DOHH2 (cell line): ENCODE measurements at regions not wholly inside any gene's neighbourhood (a gene's known extent, or its start where the extent isn't known, plus 50 kb on each side); places are given as distances from the start of the nearest gene placed in this dataset.

Source experiments
- H3F3A ChIP-seq: fragments of 200-600 bp; sonication (generic), shearing (Covaris generic); 2 replicates; pipeline ENCODE4 v1.6.0; 2016; ENCODE audit warnings: antibody characterized with exemption, mild to moderate bottlenecking; ENCODE audit not compliant: control insufficient read depth, insufficient read depth
- H3K27ac ChIP-seq: fragments of 200-600 bp; sonication (generic); 2 replicates; pipeline ENCODE4 v1.5.1; 2014; ENCODE audit warnings: low read depth, mild to moderate bottlenecking, low read length, moderate library complexity
- H3K27me3 ChIP-seq: fragments of 200-600 bp; sonication (generic); 2 replicates; pipeline ENCODE4 v1.6.1; 2014; ENCODE audit warnings: mild to moderate bottlenecking, low read length, mixed read lengths; ENCODE audit not compliant: control insufficient read depth
- H3K36me3 ChIP-seq: fragments of 200-600 bp; sonication (generic); 2 replicates; pipeline ENCODE4 v1.6.1; 2014; ENCODE audit warnings: mild to moderate bottlenecking, low read length, moderate library complexity, mixed read lengths; ENCODE audit not compliant: control insufficient read depth
- H3K4me1 ChIP-seq: fragments of 200-600 bp; sonication (generic); 2 replicates; pipeline ENCODE4 v1.6.1; 2014; ENCODE audit warnings: mild to moderate bottlenecking, low read length, mixed read lengths; ENCODE audit not compliant: control insufficient read depth
- H3K4me2 ChIP-seq: fragments of 200-600 bp; sonication (generic); 2 replicates; pipeline ENCODE4 v1.6.0; 2014; ENCODE audit warnings: mild to moderate bottlenecking, low read length, moderate library complexity
- H3K4me3 ChIP-seq: fragments of 200-600 bp; sonication (generic); 2 replicates; pipeline ENCODE4 v1.5.1; 2014; ENCODE audit warnings: mild to moderate bottlenecking, low read length, mixed read lengths
- H3K79me2 ChIP-seq: fragments of 200-600 bp; sonication (generic); 2 replicates; pipeline ENCODE4 v1.6.1; 2014; ENCODE audit warnings: mild to moderate bottlenecking, low read length, mixed read lengths; ENCODE audit not compliant: control insufficient read depth
- H3K9me2 ChIP-seq: fragments of 200-600 bp; sonication (generic); replicated peaks from 2 replicates; pipeline ENCODE4 v1.6.1; 2014; ENCODE audit warnings: mild to moderate bottlenecking, low read length, mixed read lengths; ENCODE audit not compliant: control insufficient read depth
- H3K9me3 ChIP-seq: fragments of 200-600 bp; sonication (generic); 2 replicates; pipeline ENCODE4 v1.6.1; 2014; ENCODE audit warnings: antibody characterized with exemption, low read length, mixed read lengths; ENCODE audit not compliant: control insufficient read depth, insufficient read depth
- H4K20me1 ChIP-seq: fragments of 200-600 bp; sonication (generic); 2 replicates; pipeline ENCODE4 v1.6.0; 2014; ENCODE audit warnings: low read depth, mild to moderate bottlenecking, antibody characterized with exemption, low read length, moderate library complexity; ENCODE audit not compliant: control insufficient read depth, insufficient read depth
- CTCF ChIP-seq: fragments of 200-600 bp; sonication (generic); IDR thresholded peaks from one replicate; pipeline ENCODE4 v1.5.1; 2014; ENCODE audit warnings: antibody characterized with exemption, mild to moderate bottlenecking, low read depth, low read length; ENCODE audit not compliant: poor library complexity, severe bottlenecking
- EZH2phosphoT487 ChIP-seq: fragments of 200-600 bp; sonication (generic); IDR thresholded peaks from 2 replicates; pipeline ENCODE4 v1.6.1; 2017; ENCODE audit warnings: borderline replicate concordance, mild to moderate bottlenecking, antibody characterized with exemption, low read length, moderate library complexity, mixed read lengths

DNA sequence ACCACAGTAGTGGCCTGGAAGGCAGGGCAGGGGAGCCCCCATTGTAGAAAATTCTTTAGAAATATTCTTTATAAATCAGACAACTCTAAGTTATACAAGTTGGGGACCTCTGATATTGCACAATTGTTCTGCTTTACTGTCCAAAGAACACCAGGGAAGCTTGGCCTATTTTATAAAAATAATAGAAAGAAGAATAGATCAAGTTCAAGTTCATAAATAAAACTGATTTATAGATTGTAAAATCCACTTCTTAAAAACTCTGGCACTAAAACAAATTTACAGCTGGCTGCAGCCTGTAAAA lies 55.0 kb upstream of the GALNT2 start:
- Histone ChIP-seq H3K36me3 (no peaks in the 10 kb centered on the region), H4K20me1 (no peaks in the 10 kb centered on the region), H3K9me3 (no peaks in the 10 kb centered on the region), H3F3A (no peaks in the 10 kb centered on the region), H3K4me3 (no peak overlapping the region), H3K79me2 (no peaks in the 10 kb centered on the region), H3K27ac (no peak overlapping the region), H3K4me2 (no peak overlapping the region), H3K4me1 (no peaks in the 10 kb centered on the region), H3K27me3 (peaks cover 13% of the 10 kb centered on the region), H3K9me2 (no peaks in the 10 kb centered on the region)
- TF ChIP-seq EZH2phosphoT487 (no peak), CTCF (no peak)

DNA sequence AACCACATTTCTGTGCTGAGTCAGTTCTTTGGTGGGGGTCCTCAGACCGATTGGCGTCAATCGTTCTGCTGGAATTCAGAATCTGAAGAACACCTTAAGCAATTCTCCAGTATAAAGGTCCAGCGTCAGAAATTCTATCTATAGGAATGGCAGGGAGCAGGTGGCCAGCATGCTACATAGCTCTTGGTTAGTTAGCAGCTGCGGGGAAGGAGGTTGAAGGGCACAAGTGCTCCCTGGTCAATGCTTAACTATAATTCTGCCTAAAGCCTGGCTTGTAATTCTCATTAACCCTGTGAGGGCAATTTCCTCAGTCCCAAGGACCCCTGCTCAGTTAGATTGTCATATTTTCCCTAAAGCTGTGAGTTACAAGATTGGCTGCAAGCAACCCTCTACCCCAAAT lies 54.3 kb upstream of the GALNT2 start:
- Histone ChIP-seq H3K9me3 (no peaks in the 10 kb centered on the region), H3K36me3 (no peaks in the 10 kb centered on the region), H3K27ac (no peak overlapping the region), H3F3A (no peaks in the 10 kb centered on the region), H3K4me3 (no peak overlapping the region), H3K79me2 (no peaks in the 10 kb centered on the region), H3K4me2 (no peak overlapping the region), H3K27me3 (peaks cover 13% of the 10 kb centered on the region), H4K20me1 (no peaks in the 10 kb centered on the region), H3K4me1 (no peaks in the 10 kb centered on the region), H3K9me2 (no peaks in the 10 kb centered on the region)
- no peak for TF ChIP-seq CTCF
- no peak for TF ChIP-seq EZH2phosphoT487

- no peaks in the 10 kb centered on the region for H3K36me3 ChIP-seq
- H3F3A ChIP-seq = no peaks in the 10 kb centered on the region
- H3K27me3 ChIP-seq = peaks cover 13% of the 10 kb centered on the region
- H3K27ac ChIP-seq = no peak overlapping the region
- no peaks in the 10 kb centered on the region for H3K79me2 ChIP-seq
- no peak overlapping the region for H3K4me3 ChIP-seq
- H4K20me1 ChIP-seq = no peaks in the 10 kb centered on the region
- no peaks in the 10 kb centered on the region for H3K4me1 ChIP-seq
- H3K4me2 ChIP-seq = no peak overlapping the region
- no peak for TF ChIP-seq CTCF
- no peak for TF ChIP-seq EZH2phosphoT487
- no peaks in the 10 kb centered on the region for H3K9me3 ChIP-seq
- H3K9me2 ChIP-seq = no peaks in the 10 kb centered on the region
Measured at GRCh38 chr1:230016159-230016558, 50.9 kb upstream of the GALNT2 start.
